Eye (tissue), 1 donor: ENCODE measurements at regions not wholly inside any gene's neighbourhood (a gene's known extent, or its start where the extent isn't known, plus 50 kb on each side); places are given as distances from the start of the nearest gene placed in this dataset.

Experiments used
- DNase-seq: peaks from one replicate; pipeline ENCODE4 v3.0.0-alpha.2; 2015

DNA sequence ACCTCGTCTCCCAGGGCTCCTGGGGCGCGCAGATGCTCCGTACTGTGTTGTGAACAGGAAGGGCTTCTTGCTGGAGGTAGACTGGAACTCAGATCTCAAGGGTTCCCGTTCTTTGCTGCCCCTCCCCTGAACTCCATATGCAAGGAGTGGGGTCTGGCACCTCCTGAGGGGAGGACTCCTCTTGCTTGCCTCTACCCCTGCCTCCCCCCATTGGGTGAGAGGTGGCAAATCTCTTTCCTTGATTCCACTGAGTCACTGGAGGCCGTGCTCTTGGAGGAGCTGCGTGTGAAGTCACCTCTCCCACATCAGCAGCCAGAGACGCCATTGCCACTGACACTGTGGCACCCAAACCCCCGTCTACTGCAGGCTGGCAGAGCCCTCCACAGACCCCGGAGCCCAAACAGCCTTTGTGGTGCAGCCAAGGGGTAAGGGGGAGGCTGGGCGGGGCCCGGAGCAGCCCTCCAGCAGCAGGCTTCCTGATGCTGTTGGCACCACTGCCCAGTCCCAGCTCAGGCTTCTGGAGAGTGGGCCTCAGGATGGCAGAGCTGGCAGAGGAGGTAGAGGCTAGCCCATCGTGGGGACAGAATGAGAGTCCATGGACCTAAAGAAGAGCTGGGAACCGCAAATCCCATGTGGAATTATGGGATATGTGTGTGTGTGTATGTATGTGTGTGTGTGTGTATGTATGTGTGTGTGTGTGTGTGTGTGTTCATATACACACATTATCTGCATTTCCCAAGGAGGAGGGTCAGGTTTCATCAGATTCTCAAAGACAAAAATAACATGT lies 104.9 kb upstream of the RUNX3 start:
- no peak for DNase-seq

DNA sequence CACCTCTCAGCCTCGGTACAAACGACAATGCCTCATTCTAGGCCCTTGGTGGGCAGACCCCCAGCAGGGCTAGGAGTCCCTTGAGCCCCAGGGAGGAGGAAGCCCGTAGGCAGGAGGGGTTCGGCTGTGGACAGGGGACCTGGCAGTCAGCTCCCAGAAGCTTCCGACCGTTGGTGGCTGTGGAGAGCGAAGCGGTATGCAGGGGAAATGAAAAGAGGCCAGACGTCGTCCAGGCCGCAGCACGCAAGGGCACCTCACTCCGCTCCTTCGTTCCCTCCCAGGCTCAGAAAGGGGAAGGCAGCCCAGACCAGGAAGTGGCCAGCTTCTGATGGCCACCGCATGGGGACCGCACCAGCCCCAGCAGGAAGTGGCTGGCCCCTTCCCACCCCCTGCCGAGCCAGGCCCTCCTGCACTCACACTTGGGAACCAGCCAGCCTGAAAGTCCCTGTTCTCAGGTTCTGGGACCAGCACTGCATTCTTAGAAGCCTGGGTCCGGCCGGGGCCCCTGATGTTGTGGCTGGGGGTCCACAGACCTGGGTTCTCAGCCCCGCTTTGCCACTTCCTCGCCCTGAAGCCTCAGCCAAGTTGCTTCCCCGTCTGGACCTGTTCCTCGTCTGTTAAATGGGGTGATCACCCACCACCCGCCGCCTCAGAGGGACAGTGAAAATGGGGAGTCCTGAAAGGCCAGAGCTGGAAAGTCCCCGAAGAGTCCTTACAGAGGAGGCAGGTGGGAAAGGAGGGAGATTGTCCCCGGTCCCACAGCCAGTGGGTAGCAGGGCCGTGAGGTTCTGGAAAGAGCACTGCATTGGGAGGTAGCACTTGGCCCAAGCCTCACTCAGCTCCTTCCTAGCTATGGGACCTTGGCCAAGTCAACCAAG lies 104.0 kb upstream of the RUNX3 start:
- DNase-seq = no peak

GRCh38 chr1:25033030-25033827 lies 103.2 kb upstream of the RUNX3 start:
- DNase-seq = no peak

DNA sequence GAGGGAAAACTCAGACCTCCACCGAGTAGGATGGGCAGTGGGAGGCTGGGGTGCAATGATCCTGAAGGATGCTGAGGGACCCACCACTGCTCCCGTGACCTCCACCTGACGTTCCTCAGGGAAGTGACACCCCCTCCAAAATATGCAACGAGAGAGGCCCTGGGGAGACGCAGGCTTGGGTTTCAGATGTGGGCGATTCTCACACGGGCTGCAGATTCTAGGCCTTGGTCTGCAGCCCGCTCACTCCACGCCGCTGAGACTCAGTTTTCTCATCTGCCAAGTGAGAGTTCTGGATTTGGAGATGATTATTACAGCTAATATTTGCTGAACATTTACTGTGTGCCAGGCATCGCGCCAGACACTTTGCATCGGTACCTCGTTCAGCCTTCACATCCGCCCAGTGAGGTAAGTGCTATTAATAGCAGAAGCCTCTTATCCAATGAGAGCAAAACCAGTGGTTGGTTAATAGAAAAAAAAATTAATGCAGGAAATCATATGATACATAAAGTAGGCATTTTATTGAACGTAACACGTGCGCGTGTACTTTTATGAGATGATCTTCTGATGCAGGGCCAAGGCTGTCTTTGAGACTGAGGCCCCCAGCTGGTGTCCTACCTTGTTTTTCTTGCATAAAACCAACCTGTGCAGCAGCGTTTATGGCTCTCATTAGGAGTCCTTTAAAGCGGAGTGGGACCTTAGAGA lies 102.0 kb upstream of the RUNX3 start:
- no peak for DNase-seq

DNA sequence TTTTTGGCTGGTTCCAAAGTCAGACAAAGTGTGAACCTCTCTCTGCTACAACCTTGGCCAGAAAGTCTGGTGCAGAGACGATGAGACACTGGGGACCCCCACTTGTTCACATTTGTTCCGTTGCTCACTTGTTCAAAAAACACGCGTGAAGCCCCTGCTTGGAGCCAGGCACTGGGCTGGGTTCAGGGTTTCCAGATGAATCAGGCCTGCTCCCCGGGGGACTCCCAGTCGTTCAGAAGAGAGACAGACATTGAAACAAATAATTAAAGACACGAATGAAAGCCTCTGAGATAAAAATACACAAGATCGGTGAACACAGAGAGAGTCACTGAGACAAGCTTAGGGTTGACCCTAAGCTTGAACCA lies 101.5 kb upstream of the RUNX3 start:
- DNase-seq = no peak

DNA sequence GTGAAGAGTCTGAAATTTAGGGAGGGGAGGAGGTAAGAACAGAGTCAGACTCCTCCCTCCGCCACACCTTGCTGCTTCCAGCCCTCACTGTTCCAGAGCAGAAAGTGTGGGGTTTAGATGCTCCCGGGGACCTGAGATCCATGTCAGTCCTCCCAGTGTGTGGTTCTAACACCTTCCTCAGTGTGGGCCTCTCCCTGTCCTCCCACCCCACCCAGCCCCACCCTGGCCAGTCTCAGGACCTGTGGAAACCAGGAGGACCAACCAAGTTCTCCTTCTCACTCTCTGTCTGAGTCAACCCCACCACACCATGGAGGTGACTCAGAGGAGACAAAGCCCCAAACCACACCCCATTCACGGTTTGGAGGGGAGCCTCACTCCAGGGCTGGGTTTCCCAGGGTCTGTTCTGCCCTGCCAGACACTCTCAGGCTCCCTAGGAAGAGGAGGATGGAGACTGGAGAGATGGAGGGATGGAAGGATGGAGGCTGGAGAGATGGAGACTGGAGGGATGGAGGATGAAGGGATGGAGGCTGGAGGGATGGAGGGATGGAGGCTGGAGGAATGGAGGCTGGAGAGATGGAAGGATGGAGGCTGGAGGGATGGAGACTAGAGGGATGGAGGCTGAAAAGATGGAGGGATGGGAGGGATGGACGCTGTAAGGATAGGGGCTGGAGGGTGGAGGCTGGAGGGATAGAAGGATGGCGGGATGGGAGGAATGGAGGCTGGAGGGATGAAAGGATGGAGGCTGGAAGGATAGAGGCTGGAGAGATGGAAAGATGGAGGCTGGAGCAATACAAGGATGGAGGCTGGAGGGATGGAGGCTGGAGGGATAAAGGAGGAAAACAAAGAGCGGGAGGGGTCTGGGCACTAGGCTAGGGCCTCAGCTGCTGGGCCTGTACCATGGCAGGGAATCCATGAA lies 100.9 kb upstream of the RUNX3 start:
- no peak for DNase-seq

GRCh38 chr1:25030012-25030411 lies 99.9 kb upstream of the RUNX3 start:
- DNase-seq = no peak

GRCh38 chr1:25028907-25029599 lies 99.0 kb upstream of the RUNX3 start:
- no peak for DNase-seq

- DNase-seq = no peak
Measured at GRCh38 chr1:25028587-25028906, 98.5 kb upstream of the RUNX3 start.

DNA sequence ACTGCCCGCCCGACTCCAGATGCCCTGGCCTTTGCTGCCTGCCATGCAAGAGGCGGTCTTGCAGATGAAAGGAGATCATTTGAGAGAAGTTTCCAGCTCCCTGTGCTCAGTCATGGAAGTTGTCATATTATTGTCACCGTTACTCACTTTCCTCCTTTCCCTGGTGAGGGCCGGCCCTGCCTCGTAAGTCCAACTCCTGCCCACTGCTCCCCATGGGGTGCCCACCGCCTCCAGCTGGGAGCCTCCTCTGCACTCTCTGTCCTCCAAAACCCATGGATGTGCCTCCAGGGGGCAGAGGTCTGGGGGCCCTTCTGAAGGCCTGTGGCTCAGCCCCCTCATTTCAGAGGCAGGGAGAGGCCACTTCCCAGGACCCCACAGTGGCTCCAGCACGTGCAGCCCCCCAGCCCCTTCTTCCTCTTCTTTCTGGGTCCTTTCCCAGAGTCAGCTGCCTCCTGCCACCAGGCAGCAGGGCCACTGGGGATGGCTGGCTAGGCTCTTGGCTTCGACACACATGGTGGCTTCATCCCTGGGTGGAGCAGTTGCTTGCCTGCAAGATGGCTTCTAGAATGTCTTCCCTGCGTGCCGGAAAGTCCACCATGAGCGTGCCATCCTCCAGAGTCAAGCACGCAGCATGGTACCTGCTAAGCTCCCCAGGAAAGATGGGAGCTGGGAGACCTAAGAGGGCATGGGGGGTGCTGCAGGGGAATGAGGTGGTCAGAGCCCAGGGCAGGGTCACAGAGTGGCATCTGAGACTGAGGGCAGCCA lies 97.9 kb upstream of the RUNX3 start:
- no peak for DNase-seq

DNA sequence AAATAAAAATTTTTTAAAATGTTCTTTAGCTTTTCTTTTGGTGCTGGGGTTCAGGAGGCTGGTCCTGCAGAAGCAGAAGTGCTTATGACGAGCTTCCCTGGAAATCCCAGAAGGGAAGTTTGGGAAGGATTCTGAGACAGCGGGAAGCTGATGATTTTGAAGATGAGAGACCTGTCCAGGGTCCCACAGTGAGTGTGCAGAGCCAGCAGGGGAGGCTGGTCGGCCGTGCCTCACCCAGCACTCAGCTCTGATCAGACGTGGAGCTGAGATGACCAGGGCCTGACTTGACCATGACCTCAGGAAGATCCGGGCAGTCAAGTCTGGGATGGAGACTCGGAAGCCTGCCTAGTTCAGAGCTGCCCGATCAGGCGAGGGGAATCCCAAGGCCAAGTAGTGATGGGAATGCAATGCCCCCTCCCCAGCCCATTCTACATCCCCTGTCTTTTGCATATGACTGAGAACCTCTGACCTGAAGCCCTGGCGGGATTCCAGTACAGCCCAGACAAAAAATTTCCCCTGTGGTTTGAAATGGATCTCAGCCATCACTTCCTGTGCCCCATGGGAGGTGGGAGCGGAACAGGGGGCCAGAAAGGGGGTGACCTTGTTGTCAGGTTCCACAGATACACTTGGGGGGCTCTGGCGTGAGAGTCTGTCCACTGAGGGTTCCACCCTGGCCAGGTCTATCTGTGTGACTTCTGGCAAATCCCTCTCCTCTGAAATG lies 96.8 kb upstream of the RUNX3 start:
- DNase-seq = no peak

DNA sequence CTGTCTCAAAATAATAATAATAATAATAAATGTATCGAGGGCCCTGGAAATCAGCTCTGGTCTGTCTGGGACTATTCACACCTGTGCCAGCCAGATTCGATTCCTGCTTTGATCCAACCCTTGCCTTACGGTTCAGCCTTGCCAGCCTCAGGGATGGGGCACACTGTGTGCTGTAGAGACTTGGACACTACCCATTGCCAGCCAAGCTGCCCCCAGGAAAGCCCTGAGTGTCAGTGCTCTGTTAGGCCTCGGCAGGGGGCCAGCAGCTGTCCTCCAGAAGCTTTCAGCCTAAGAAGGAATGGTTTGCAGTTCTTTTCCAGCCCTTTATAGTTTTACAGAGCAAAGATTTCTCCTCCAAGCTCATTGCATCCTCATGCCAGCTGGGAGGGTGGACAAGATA lies 96.2 kb upstream of the RUNX3 start:
- DNase-seq = no peak

DNA sequence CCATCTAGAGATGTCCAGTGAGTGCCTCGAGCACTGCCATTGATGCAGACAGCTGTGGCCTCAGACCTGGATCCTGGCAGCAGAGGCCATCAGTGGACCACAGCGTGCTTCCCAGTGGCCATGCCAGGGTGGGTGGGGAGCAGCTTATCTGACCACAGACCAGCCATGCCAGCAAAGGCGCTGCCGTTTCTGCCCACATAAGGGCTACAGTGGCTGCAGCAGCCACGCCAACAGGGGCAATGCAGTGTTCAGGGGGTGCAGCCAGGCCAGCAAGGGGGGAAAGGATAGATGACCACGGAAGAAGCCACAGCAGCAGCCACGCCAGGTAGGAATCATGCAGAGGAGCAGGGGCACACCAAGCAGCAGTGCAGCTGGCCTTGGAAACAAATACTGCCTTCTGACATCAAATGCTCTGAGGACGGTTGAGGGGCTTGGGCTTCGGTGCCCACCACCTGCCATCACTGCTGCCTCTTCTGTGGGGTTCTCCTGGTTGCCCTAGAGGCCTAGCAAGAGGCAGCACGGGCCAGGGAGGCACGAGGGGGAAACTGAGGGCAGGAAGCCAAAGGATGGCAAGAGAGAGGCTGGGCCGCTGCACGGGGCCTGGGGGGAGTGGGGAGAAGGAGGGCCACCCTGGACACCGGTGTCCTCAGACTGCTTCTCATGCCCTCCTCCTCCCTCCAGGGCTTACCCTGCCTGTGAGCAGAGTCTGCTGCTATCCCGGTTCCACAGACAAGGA lies 94.7 kb upstream of the RUNX3 start:
- no peak for DNase-seq

DNA sequence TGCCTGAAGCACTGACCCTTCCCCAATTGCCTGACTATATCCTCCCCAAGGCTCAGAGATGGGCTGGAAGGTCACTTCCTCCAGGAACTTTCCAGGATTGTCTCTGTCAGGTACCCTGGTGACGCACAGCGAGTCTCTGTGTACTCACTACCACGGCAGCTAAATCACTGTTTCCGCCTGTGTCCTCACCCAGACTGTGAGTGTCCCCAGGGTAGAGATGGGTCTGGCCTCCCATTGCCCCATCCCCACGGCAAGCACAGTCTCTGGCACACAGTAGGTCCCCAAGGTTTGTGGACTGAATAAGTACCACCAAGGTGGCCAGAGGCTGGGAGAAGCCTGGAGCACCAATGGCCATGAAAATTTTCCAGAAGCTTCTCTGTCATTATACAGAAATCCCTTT lies 93.8 kb upstream of the RUNX3 start:
- no peak for DNase-seq

DNA sequence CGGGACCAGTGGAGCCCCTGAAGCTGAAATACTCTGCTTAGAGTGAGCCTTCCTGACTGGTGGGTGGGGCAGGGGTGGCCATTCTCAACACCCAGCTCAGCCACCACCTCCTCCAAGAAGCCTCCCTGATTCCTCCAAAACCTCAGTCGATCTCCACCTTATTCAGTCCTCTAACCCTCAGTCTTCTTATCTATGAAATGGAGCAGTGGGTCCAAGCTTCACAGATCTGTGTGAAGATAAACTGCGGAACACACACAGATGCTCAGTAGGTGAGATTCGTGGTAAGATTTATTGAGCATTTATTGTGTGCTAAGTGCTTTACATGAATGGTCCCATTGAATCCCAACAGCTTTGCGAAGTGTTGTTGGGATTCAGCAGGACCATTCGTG lies 93.1 kb upstream of the RUNX3 start:
- DNase-seq = no peak

DNA sequence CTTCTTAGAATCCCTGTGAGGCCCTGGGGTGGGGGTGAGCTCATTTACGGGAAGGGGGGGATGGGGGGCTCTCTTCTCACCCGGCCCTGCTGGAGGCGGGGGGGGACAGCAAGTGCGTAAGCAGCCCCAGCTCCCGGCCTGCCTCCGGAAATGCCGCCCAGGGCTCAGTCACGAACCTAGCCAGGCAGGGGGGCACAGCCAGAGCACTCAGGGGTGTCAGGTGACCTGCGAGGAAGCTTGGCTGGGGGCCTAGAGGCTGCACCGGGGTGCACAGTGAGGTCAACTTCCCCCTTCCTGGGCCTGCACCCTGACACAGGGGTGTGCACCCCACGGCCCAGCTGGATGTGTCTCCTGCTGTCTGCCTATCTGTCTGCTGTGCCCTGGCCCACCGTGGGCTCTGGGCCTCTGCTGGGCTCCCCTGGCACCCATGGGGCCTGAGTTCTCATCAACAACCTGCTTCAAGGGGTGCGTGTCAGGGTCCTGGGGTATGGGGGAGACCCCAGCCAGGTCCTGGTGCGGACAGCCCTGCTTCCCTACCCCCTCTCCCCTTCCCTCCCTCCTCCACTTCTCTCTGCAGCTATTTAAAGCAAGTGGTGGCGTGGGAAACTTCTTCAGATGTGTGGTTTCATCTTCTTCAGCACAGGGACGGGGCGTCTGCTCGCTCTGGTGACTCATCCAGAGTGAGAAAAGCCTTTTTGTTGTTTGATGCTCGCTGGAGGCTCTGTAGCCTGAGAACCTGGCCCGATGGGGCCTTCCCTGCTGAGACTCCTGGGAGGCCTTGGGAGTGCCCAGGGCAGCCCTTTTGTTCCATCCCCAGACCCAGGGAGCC lies 92.5 kb upstream of the RUNX3 start:
- peak; percentile 48 for DNase-seq

- DNase-seq = no peak
Measured at GRCh38 chr1:25021591-25022215, 91.6 kb upstream of the RUNX3 start.
